ENCODE measurements at regions not wholly inside any gene's neighbourhood (a gene's known extent, or its start where the extent isn't known, plus 50 kb on each side); places are given as distances from the start of the nearest gene placed in this dataset.

- TF ChIP-seq PRDM15 (CRISPR knock-in tag; IDR thresholded peaks at IDR 0.05), result no peak
- TF ChIP-seq MAX (CRISPR knock-in tag; IDR thresholded peaks at IDR 0.05), result no peak
- no peak for TF ChIP-seq CTCF (IDR thresholded peaks at IDR 0.05)
- TF ChIP-seq ATF3 (CRISPR knock-in tag; conservative IDR thresholded peaks at IDR 0.05), result no peak
Observed at GRCh38 chr9:88916894-88917293, 74.4 kb upstream of the S1PR3 start.

Measured in WTC11 (cell line).